Endodermal cell (in vitro differentiated cells): ENCODE measurements at regions not wholly inside any gene's neighbourhood (a gene's known extent, or its start where the extent isn't known, plus 50 kb on each side); places are given as distances from the start of the nearest gene placed in this dataset.
A peak's percentile ranks its signal among the peaks of the same experiment; 100 is the strongest.

ENCODE experiments used
- DNase-seq: peaks from one replicate; pipeline ENCODE4 v3.0.0-alpha.2; 2017
- H3K27ac ChIP-seq: 2 replicates; pipeline ENCODE4 v1.5.1; 2013; ENCODE audit warnings: mild to moderate bottlenecking, low read depth, low read length, moderate library complexity
- H3K27me3 ChIP-seq: 2 replicates; pipeline ENCODE4 v1.6.1; 2013; ENCODE audit warnings: mild to moderate bottlenecking, low read length, moderate library complexity; ENCODE audit not compliant: insufficient read depth, control insufficient read depth, poor library complexity, severe bottlenecking
- H3K36me3 ChIP-seq: 2 replicates; pipeline ENCODE4 v1.7.0; 2013; ENCODE audit warnings: mild to moderate bottlenecking, low read length, moderate library complexity; ENCODE audit not compliant: control insufficient read depth, insufficient read depth
- H3K4me1 ChIP-seq: one replicate; pipeline ENCODE4 v1.7.0; 2013; ENCODE audit warnings: low read length; ENCODE audit not compliant: control insufficient read depth, insufficient read depth
- H3K4me3 ChIP-seq: 2 replicates; pipeline ENCODE4 v1.5.1; 2013; ENCODE audit warnings: mild to moderate bottlenecking, low read length, moderate library complexity
- H3K9ac ChIP-seq: 2 replicates; pipeline ENCODE4 v1.6.1; 2013; ENCODE audit warnings: mild to moderate bottlenecking, low read length, moderate library complexity; ENCODE audit not compliant: poor library complexity, severe bottlenecking; ENCODE audit errors: extremely low read depth
- H3K9me3 ChIP-seq: 2 replicates; pipeline ENCODE4 v1.6.1; 2013; ENCODE audit warnings: mild to moderate bottlenecking, low read length, moderate library complexity; ENCODE audit not compliant: control insufficient read depth
- H3K27ac Mint-ChIP-seq: 2 replicates; pipeline ENCODE4 v1.8.0; 2020; ENCODE audit warnings: mixed read lengths
- H3K27me3 Mint-ChIP-seq: 2 replicates; pipeline ENCODE4 v1.8.0; 2021; ENCODE audit warnings: mild to moderate bottlenecking, mixed read lengths; ENCODE audit not compliant: insufficient read depth
- H3K36me3 Mint-ChIP-seq: 2 replicates; pipeline ENCODE4 v1.8.0; 2020; ENCODE audit warnings: low read depth, mixed read lengths
- H3K4me1 Mint-ChIP-seq: 2 replicates; pipeline ENCODE4 v1.8.0; 2020; ENCODE audit warnings: mixed read lengths
- H3K4me3 Mint-ChIP-seq: 2 replicates; pipeline ENCODE4 v1.8.0; 2020; ENCODE audit warnings: mild to moderate bottlenecking, moderate library complexity, mixed read lengths
- H3K9me3 Mint-ChIP-seq: 2 replicates; pipeline ENCODE4 v1.8.0; 2020; ENCODE audit warnings: mild to moderate bottlenecking, mixed read lengths
- WGBS, 2 experiments: methylation state at CpG; one replicate each; pipeline versions ENCODE4 v1.1.5 to v1.1.7; 2013; ENCODE audit warnings: missing lambda C conversion rate in 2 of 2, mixed read lengths in 1 of 2; ENCODE audit not compliant: insufficient coverage in 1 of 2, insufficient read length in 1 of 2; 5-methylcytosine and 5-hydroxymethylcytosine counted together
- TF ChIP-seq, protein P1 (sequence below): fragments of 200-600 bp; sonication (generic); conservative IDR thresholded peaks from 2 replicates; pipeline ENCODE4 v1.5.0; 2021; ENCODE audit warnings: antibody characterized with exemption, mild to moderate bottlenecking

DNA sequence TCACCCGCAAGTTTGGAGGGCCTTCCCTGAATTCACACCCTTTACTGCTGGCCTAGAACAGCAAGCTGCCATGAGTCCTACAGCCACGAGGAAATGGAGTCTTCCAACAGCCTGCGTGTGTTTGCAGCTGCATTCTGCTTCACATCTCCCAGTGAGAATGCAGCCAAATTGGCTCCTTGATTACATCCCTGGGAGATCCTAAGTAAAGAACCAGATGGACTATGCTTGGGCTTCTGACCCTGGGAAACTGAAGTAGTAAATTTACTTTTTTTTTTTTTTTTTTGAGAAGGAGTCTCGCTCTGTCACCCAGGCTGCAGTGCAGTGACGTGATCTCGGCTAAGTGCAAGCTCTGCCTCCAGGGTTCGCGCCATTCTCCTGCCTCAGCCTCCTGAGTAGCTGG, 617.0 kb upstream of the CDH18 start:
- Mint-ChIP-seq H3K4me1 (peaks cover 11% of the 10 kb centered on the region), H3K9me3 (no peaks in the 10 kb centered on the region), H3K4me3 (no peak overlapping the region), H3K36me3 (no peaks in the 10 kb centered on the region), H3K27ac (no peak overlapping the region), H3K27me3 (peaks cover 2% of the 10 kb centered on the region)
- H3K9ac ChIP-seq, result no peak overlapping the region
- no peaks in the 10 kb centered on the region for H3K9me3 ChIP-seq
- H3K27me3 ChIP-seq, result no peaks in the 10 kb centered on the region
- H3K36me3 ChIP-seq, result no peaks in the 10 kb centered on the region
- no peak for DNase-seq
- TF ChIP-seq, protein P1, sequence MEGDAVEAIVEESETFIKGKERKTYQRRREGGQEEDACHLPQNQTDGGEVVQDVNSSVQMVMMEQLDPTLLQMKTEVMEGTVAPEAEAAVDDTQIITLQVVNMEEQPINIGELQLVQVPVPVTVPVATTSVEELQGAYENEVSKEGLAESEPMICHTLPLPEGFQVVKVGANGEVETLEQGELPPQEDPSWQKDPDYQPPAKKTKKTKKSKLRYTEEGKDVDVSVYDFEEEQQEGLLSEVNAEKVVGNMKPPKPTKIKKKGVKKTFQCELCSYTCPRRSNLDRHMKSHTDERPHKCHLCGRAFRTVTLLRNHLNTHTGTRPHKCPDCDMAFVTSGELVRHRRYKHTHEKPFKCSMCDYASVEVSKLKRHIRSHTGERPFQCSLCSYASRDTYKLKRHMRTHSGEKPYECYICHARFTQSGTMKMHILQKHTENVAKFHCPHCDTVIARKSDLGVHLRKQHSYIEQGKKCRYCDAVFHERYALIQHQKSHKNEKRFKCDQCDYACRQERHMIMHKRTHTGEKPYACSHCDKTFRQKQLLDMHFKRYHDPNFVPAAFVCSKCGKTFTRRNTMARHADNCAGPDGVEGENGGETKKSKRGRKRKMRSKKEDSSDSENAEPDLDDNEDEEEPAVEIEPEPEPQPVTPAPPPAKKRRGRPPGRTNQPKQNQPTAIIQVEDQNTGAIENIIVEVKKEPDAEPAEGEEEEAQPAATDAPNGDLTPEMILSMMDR, result no peak
- H3K27ac ChIP-seq, result no peak overlapping the region
- no peak overlapping the region for H3K4me3 ChIP-seq
- no peaks in the 10 kb centered on the region for H3K4me1 ChIP-seq
- WGBS, 2 experiments, result 91 to 93% methylated on average over 5 to 8 of the region's 8 CpGs

DNA sequence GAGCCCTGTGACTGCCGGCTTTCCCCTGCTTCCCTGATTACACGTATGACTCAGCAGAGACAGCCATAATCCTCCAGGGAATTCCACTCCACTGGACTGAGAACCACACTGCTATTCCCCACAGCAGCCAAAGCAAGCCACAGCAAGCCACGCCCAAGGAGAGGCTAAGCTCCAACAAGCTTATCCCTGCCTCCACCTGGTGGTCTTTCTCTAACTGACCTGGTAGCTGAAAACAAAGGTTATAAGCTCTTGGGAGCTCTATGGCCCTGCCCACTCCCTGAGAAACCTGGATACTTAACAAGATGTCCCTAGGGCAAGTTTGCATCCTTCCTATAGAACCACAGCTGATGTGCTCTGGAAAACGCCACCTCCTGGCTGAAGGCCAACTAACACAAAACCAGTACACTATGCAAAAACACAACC, 613.7 kb upstream of the CDH18 start:
- H3K4me3 ChIP-seq, result no peak overlapping the region
- WGBS, 2 experiments, result 77% methylated on average over 4 of the region's 4 CpGs; no CpG with 5 or more reads in 1 of the 2 experiments
- H3K9ac ChIP-seq, result no peak overlapping the region
- H3K4me3 Mint-ChIP-seq, result no peak overlapping the region
- peaks cover 2% of the 10 kb centered on the region for H3K27me3 Mint-ChIP-seq
- TF ChIP-seq, protein P1, result peak; percentile 79
- no peaks in the 10 kb centered on the region for H3K4me1 ChIP-seq
- DNase-seq, result peak; percentile 89
- no peaks in the 10 kb centered on the region for H3K27me3 ChIP-seq
- H3K27ac ChIP-seq, result no peak overlapping the region
- H3K4me1 Mint-ChIP-seq, result peaks cover 2% of the 10 kb centered on the region
- no peaks in the 10 kb centered on the region for H3K9me3 Mint-ChIP-seq
- no peaks in the 10 kb centered on the region for H3K9me3 ChIP-seq
- no peaks in the 10 kb centered on the region for H3K36me3 Mint-ChIP-seq
- H3K27ac Mint-ChIP-seq, result no peak overlapping the region
- H3K36me3 ChIP-seq, result no peaks in the 10 kb centered on the region

- Mint-ChIP-seq H3K4me1 (peaks cover 7% of the 10 kb centered on the region), H3K27ac (no peak overlapping the region)
- TF ChIP-seq, protein P1, result no peak
These were observed 602.4 kb upstream of the CDH18 start for GRCh38 chr5:20590356-20590755.

More at GRCh38 chr5:20590356-20590755, 602.4 kb upstream of the CDH18 start:
- Histone ChIP-seq H3K4me1 (no peaks in the 10 kb centered on the region), H3K27me3 (no peaks in the 10 kb centered on the region), H3K9me3 (no peaks in the 10 kb centered on the region), H3K36me3 (no peaks in the 10 kb centered on the region), H3K9ac (no peak overlapping the region), H3K27ac (no peak overlapping the region), H3K4me3 (no peak overlapping the region)
- no peaks in the 10 kb centered on the region for H3K36me3 Mint-ChIP-seq
- no peaks in the 10 kb centered on the region for H3K9me3 Mint-ChIP-seq
- peaks cover 2% of the 10 kb centered on the region for H3K27me3 Mint-ChIP-seq
- H3K4me3 Mint-ChIP-seq, result no peak overlapping the region
- DNase-seq, result no peak
- WGBS, 2 experiments, result 78 to 86% methylated on average over 1 to 2 of the region's 2 CpGs
